Tibial nerve (tissue), 4 donors: ENCODE measurements at regions not wholly inside any gene's neighbourhood (a gene's known extent, or its start where the extent isn't known, plus 50 kb on each side); places are given as distances from the start of the nearest gene placed in this dataset.

Experiments
- CTCF ChIP-seq, 5 experiments: fragments of 200-600 bp in 3 of 5; fragments of 450-650 bp in 2 of 5; sonication (generic) in 3 of 5; IDR thresholded peaks; one replicate each; pipeline ENCODE4 v1.5.1; 2016 to 2019; ENCODE audit warnings: antibody characterized with exemption in 5 of 5, mild to moderate bottlenecking in 3 of 5, moderate library complexity in 2 of 5
- EP300 ChIP-seq, 2 donors: sonication (generic); formaldehyde crosslinking; IDR thresholded peaks; one replicate each; pipeline ENCODE4 v1.6.1; 2017; ENCODE audit warnings: antibody characterized with exemption in 2 of 2, mild to moderate bottlenecking in 1 of 2
- POLR2A ChIP-seq, 2 donors: fragments of 450-650 bp; IDR thresholded peaks; one replicate each; pipeline ENCODE4 v1.6.1; 2017; ENCODE audit warnings: antibody characterized with exemption in 2 of 2, mild to moderate bottlenecking in 2 of 2, moderate library complexity in 2 of 2

GRCh38 chr2:236857781-236858180, 227.9 kb upstream of the COPS8 start:
- TF ChIP-seq POLR2A (IDR thresholded peaks at IDR 0.05), result no peak
- TF ChIP-seq CTCF (IDR thresholded peaks at IDR 0.05), result no peak
- TF ChIP-seq EP300 (IDR thresholded peaks at IDR 0.05), result no peak
